ENCODE measurements at regions not wholly inside any gene's neighbourhood (a gene's known extent, or its start where the extent isn't known, plus 50 kb on each side); places are given as distances from the start of the nearest gene placed in this dataset.

GRCh38 chr18:29871246-29871645 lies 1171.3 kb downstream of the DSC3 start:
- TF ChIP-seq, protein P1, sequence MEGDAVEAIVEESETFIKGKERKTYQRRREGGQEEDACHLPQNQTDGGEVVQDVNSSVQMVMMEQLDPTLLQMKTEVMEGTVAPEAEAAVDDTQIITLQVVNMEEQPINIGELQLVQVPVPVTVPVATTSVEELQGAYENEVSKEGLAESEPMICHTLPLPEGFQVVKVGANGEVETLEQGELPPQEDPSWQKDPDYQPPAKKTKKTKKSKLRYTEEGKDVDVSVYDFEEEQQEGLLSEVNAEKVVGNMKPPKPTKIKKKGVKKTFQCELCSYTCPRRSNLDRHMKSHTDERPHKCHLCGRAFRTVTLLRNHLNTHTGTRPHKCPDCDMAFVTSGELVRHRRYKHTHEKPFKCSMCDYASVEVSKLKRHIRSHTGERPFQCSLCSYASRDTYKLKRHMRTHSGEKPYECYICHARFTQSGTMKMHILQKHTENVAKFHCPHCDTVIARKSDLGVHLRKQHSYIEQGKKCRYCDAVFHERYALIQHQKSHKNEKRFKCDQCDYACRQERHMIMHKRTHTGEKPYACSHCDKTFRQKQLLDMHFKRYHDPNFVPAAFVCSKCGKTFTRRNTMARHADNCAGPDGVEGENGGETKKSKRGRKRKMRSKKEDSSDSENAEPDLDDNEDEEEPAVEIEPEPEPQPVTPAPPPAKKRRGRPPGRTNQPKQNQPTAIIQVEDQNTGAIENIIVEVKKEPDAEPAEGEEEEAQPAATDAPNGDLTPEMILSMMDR (conservative IDR thresholded peaks at IDR 0.05 in 1 of 2, IDR thresholded peaks at IDR 0.05 in 1 of 2; ENCODE audit: low read depth in 1 of 2, low read length in 2 of 2): no peak
- TF ChIP-seq EZH2 (IDR thresholded peaks at IDR 0.05; ENCODE audit: low read length, missing control alignments): no peak

Data from fibroblast of lung (primary cell).